WTC11 (cell line): ENCODE measurements at regions not wholly inside any gene's neighbourhood (a gene's known extent, or its start where the extent isn't known, plus 50 kb on each side); places are given as distances from the start of the nearest gene placed in this dataset.

Source experiments
- ATAC-seq: fragments of 200-7000 bp; cut with Tn5 transposase; 2 replicates; pipeline ENCODE4 v1.10.0; 2021; ENCODE audit warnings: mild to moderate bottlenecking, moderate library complexity
- CTCF ChIA-PET: fragments of 300-600 bp; sonication (Branson Sonifier 250); formaldehyde crosslinking; loops from one replicate; lab custom pipeline; 2021; ENCODE audit warnings: antibody characterized with exemption; lab: Charles Lee
- POLR2A ChIA-PET: fragments of 350-600 bp; sonication (Branson Sonifier 250); formaldehyde crosslinking; loops from one replicate; lab custom pipeline; 2021; ENCODE audit warnings: antibody characterized with exemption; lab: Charles Lee
- DNase-seq: peaks from one replicate; pipeline ENCODE4 v3.0.0; 2021; ENCODE audit warnings: low spot score
- H3K27ac Mint-ChIP-seq: 2 replicates; pipeline ENCODE4 v1.8.0; 2021; ENCODE audit warnings: mixed read lengths
- H3K27me3 Mint-ChIP-seq: 2 replicates; pipeline ENCODE4 v1.8.0; 2021; ENCODE audit warnings: low read depth, mild to moderate bottlenecking, moderate library complexity, mixed read lengths
- H3K36me3 Mint-ChIP-seq: 2 replicates; pipeline ENCODE4 v1.8.0; 2021; ENCODE audit warnings: mixed read lengths
- H3K4me1 Mint-ChIP-seq: 2 replicates; pipeline ENCODE4 v1.8.0; 2022; ENCODE audit warnings: mixed read lengths
- H3K4me3 Mint-ChIP-seq: 2 replicates; pipeline ENCODE4 v1.8.0; 2021; ENCODE audit warnings: mild to moderate bottlenecking, moderate library complexity, mixed read lengths
- H3K9me3 Mint-ChIP-seq: 2 replicates; pipeline ENCODE4 v1.8.0; 2021; ENCODE audit warnings: mixed read lengths
- AFF4 ChIP-seq: sonication (generic); formaldehyde crosslinking; IDR thresholded peaks from 2 replicates; pipeline ENCODE4 v1.8.1; 2023; ENCODE audit warnings: mild to moderate bottlenecking, missing genetic modification reagents, borderline replicate concordance
- ARID4B ChIP-seq: sonication (generic); formaldehyde crosslinking; IDR thresholded peaks from 2 replicates; pipeline ENCODE4 v1.8.0; 2023; ENCODE audit warnings: missing genetic modification reagents, mild to moderate bottlenecking, borderline replicate concordance
- ATF2 ChIP-seq: sonication (generic); formaldehyde crosslinking; IDR thresholded peaks from 2 replicates; pipeline ENCODE4 v1.8.1; 2022; ENCODE audit warnings: low read depth, missing genetic modification reagents, borderline replicate concordance
- ATF3 ChIP-seq: sonication (generic); formaldehyde crosslinking; conservative IDR thresholded peaks from 2 replicates; pipeline ENCODE4 v1.8.1; 2022; ENCODE audit warnings: mild to moderate bottlenecking, missing genetic modification reagents
- ELF4 ChIP-seq: sonication (generic); formaldehyde crosslinking; IDR thresholded peaks from 2 replicates; pipeline ENCODE4 v1.8.1; 2022; ENCODE audit warnings: low read depth, mild to moderate bottlenecking, moderate library complexity, missing genetic modification reagents
- GRHL2 ChIP-seq: fragments of 250-450 bp; sonication (Bioruptor Pico); IDR thresholded peaks from 2 replicates; pipeline ENCODE4 v1.8.0; 2022; ENCODE audit warnings: mild to moderate bottlenecking, moderate library complexity; ENCODE audit not compliant: insufficient replicate concordance, severe bottlenecking
- IRF2 ChIP-seq: sonication (generic); formaldehyde crosslinking; IDR thresholded peaks from 2 replicates; pipeline ENCODE4 v1.8.0; 2022; ENCODE audit warnings: low read depth, missing genetic modification reagents, borderline replicate concordance
- MLX ChIP-seq: sonication (generic); formaldehyde crosslinking; IDR thresholded peaks from 2 replicates; pipeline ENCODE4 v1.8.1; 2023; ENCODE audit warnings: mild to moderate bottlenecking, missing genetic modification reagents, moderate library complexity
- NFYB ChIP-seq: sonication (generic); formaldehyde crosslinking; conservative IDR thresholded peaks from 2 replicates; pipeline ENCODE4 v1.8.0; 2022; ENCODE audit warnings: low read depth, missing genetic modification reagents
- NR1H2 ChIP-seq: sonication (generic); formaldehyde crosslinking; IDR thresholded peaks from 2 replicates; pipeline ENCODE4 v1.9.0; 2021; ENCODE audit warnings: mild to moderate bottlenecking, moderate library complexity, missing genetic modification reagents
- ZNF263 ChIP-seq: sonication (generic); formaldehyde crosslinking; IDR thresholded peaks from 2 replicates; pipeline ENCODE4 v1.8.1; 2022; ENCODE audit warnings: low read depth, mild to moderate bottlenecking, moderate library complexity, missing genetic modification reagents
- ZNF423 ChIP-seq: fragments of 250-450 bp; sonication (Bioruptor Pico); IDR thresholded peaks from 2 replicates; pipeline ENCODE4 v2.1.2; 2022; ENCODE audit warnings: mild to moderate bottlenecking, moderate library complexity
- ZNF425 ChIP-seq: fragments of 250-450 bp; sonication (Bioruptor Pico); conservative IDR thresholded peaks from 2 replicates; pipeline ENCODE4 v1.9.0; 2021; ENCODE audit warnings: mild to moderate bottlenecking
- TF ChIP-seq, protein P1 (sequence below): fragments of 250-450 bp; sonication (Bioruptor Pico); IDR thresholded peaks from 2 replicates; pipeline ENCODE4 v2.1.2; 2022; ENCODE audit warnings: mild to moderate bottlenecking, moderate library complexity
- TF ChIP-seq, protein P2 (sequence below): fragments of 250-450 bp; sonication (Bioruptor Pico); IDR thresholded peaks from 2 replicates; pipeline ENCODE4 v1.9.0; 2021; ENCODE audit warnings: mild to moderate bottlenecking, borderline replicate concordance

- Mint-ChIP-seq H3K27ac (no peak overlapping the region), H3K4me3 (no peak overlapping the region), H3K4me1 (no peaks in the 10 kb centered on the region), H3K36me3 (no peaks in the 10 kb centered on the region), H3K9me3 (no peaks in the 10 kb centered on the region), H3K27me3 (no peaks in the 10 kb centered on the region)
- ChIA-PET CTCF (no interaction called here), POLR2A (no interaction called here)
- DNase-seq (no peak), ATAC-seq (no peak)
- TF ChIP-seq ELF4 (no peak), NR1H2 (CRISPR knock-in tag) (no peak), GRHL2 (no peak), ATF2 (CRISPR knock-in tag) (no peak), ZNF423 (CRISPR knock-in tag) (no peak), ZNF425 (no peak), NFYB (CRISPR knock-in tag) (no peak), MLX (no peak), AFF4 (CRISPR knock-in tag) (no peak), ZNF263 (CRISPR knock-in tag) (no peak), IRF2 (CRISPR knock-in tag) (no peak), ARID4B (CRISPR knock-in tag) (no peak), ATF3 (no peak)
- TF ChIP-seq, protein P1, sequence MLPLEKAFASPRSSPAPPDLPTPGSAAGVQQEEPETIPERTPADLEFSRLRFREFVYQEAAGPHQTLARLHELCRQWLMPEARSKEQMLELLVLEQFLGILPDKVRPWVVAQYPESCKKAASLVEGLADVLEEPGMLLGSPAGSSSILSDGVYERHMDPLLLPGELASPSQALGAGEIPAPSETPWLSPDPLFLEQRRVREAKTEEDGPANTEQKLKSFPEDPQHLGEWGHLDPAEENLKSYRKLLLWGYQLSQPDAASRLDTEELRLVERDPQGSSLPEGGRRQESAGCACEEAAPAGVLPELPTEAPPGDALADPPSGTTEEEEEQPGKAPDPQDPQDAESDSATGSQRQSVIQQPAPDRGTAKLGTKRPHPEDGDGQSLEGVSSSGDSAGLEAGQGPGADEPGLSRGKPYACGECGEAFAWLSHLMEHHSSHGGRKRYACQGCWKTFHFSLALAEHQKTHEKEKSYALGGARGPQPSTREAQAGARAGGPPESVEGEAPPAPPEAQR = no peak
- TF ChIP-seq, protein P2, sequence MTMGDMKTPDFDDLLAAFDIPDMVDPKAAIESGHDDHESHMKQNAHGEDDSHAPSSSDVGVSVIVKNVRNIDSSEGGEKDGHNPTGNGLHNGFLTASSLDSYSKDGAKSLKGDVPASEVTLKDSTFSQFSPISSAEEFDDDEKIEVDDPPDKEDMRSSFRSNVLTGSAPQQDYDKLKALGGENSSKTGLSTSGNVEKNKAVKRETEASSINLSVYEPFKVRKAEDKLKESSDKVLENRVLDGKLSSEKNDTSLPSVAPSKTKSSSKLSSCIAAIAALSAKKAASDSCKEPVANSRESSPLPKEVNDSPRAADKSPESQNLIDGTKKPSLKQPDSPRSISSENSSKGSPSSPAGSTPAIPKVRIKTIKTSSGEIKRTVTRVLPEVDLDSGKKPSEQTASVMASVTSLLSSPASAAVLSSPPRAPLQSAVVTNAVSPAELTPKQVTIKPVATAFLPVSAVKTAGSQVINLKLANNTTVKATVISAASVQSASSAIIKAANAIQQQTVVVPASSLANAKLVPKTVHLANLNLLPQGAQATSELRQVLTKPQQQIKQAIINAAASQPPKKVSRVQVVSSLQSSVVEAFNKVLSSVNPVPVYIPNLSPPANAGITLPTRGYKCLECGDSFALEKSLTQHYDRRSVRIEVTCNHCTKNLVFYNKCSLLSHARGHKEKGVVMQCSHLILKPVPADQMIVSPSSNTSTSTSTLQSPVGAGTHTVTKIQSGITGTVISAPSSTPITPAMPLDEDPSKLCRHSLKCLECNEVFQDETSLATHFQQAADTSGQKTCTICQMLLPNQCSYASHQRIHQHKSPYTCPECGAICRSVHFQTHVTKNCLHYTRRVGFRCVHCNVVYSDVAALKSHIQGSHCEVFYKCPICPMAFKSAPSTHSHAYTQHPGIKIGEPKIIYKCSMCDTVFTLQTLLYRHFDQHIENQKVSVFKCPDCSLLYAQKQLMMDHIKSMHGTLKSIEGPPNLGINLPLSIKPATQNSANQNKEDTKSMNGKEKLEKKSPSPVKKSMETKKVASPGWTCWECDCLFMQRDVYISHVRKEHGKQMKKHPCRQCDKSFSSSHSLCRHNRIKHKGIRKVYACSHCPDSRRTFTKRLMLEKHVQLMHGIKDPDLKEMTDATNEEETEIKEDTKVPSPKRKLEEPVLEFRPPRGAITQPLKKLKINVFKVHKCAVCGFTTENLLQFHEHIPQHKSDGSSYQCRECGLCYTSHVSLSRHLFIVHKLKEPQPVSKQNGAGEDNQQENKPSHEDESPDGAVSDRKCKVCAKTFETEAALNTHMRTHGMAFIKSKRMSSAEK (CRISPR knock-in tag) = no peak
Observed at GRCh38 chrY:7273587-7274203, 362.1 kb upstream of the AMELY start.
